IMR-90 (cell line): ENCODE measurements at regions not wholly inside any gene's neighbourhood (a gene's known extent, or its start where the extent isn't known, plus 50 kb on each side); places are given as distances from the start of the nearest gene placed in this dataset.

Experiments
- ATAC-seq: fragments of 200-7000 bp; cut with Tn5 transposase; 2 replicates; pipeline ENCODE4 v1.9.1; 2020; ENCODE audit warnings: low read depth, mild to moderate bottlenecking, moderate library complexity
- BruUV-seq: library from RNA; stranded (reverse); fragments of 400-500 nt; replicated peaks from 2 replicates; lab custom pipeline; 2021; lab: Mats Ljungman, UMichigan
- CTCF ChIA-PET: fragments of 300-600 bp; formaldehyde crosslinking; extraction: SDS; loops from one replicate; lab custom pipeline; 2021; ENCODE audit warnings: antibody characterized with exemption; lab: Yijun Ruan, JAX
- POLR2A ChIA-PET: fragments of 300-600 bp; sonication (Branson Sonifier 250); formaldehyde crosslinking; loops from one replicate; lab custom pipeline; 2022; ENCODE audit warnings: antibody characterized with exemption; ENCODE audit not compliant: unreplicated experiment; lab: Charles Lee
- DNase-seq: peaks from one replicate; pipeline ENCODE4 v3.0.0; 2013
- H2AFZ ChIP-seq: replicated peaks from 2 replicates; pipeline ENCODE3; 2013; ENCODE audit warnings: low read length, mild to moderate bottlenecking; ENCODE audit not compliant: poor library complexity
- H2AK5ac ChIP-seq: 2 replicates; pipeline ENCODE4 v1.6.1; 2013; ENCODE audit warnings: low read depth, low read length, inconsistent platforms
- H2AK9ac ChIP-seq: replicated peaks from 2 replicates; pipeline ENCODE3; 2013; ENCODE audit warnings: mild to moderate bottlenecking, low read depth, low read length, moderate library complexity; ENCODE audit not compliant: poor library complexity
- H2BK120ac ChIP-seq: 2 replicates; pipeline ENCODE4 v1.6.1; 2013; ENCODE audit warnings: low read depth, low read length, inconsistent platforms
- H2BK15ac ChIP-seq: 3 replicates; pipeline ENCODE4 v1.6.1; 2013; ENCODE audit warnings: low read depth, low read length, inconsistent platforms
- H2BK20ac ChIP-seq: 2 replicates; pipeline ENCODE4 v1.6.1; 2013; ENCODE audit warnings: low read depth, mild to moderate bottlenecking, inconsistent platforms, low read length, moderate library complexity
- H2BK5ac ChIP-seq: 2 replicates; pipeline ENCODE4 v1.6.1; 2013; ENCODE audit warnings: mild to moderate bottlenecking, low read depth, low read length, inconsistent platforms; ENCODE audit not compliant: poor library complexity, severe bottlenecking
- H3K14ac ChIP-seq: replicated peaks from 2 replicates; pipeline ENCODE4 v1.6.1; 2013; ENCODE audit warnings: low read depth, low read length, inconsistent platforms
- H3K18ac ChIP-seq: 2 replicates; pipeline ENCODE4 v1.6.1; 2013; ENCODE audit warnings: low read depth, low read length, control low read depth
- H3K23ac ChIP-seq: 2 replicates; pipeline ENCODE4 v1.6.1; 2013; ENCODE audit warnings: low read depth, low read length, inconsistent platforms
- H3K27ac ChIP-seq: 2 replicates; pipeline ENCODE4 v1.5.1; 2013; ENCODE audit warnings: mild to moderate bottlenecking, control low read depth, low read length; ENCODE audit not compliant: insufficient read depth
- H3K27me3 ChIP-seq: 2 replicates; pipeline ENCODE4 v1.6.1; 2013; ENCODE audit warnings: low read length; ENCODE audit not compliant: control insufficient read depth, insufficient read depth
- H3K36me3 ChIP-seq: 2 replicates; pipeline ENCODE4 v1.6.1; 2013; ENCODE audit warnings: low read length, mixed read lengths; ENCODE audit not compliant: control insufficient read depth, insufficient read depth
- H3K4ac ChIP-seq: 2 replicates; pipeline ENCODE4 v1.6.1; 2013; ENCODE audit warnings: low read depth, low read length, inconsistent platforms
- H3K4me1 ChIP-seq: 2 replicates; pipeline ENCODE4 v1.6.1; 2013; ENCODE audit warnings: low read length, mixed read lengths; ENCODE audit not compliant: control insufficient read depth, insufficient read depth
- H3K4me2 ChIP-seq: 2 replicates; pipeline ENCODE4 v1.6.1; 2013; ENCODE audit warnings: low read depth, mild to moderate bottlenecking, control low read depth, low read length, moderate library complexity
- H3K4me3 ChIP-seq: 2 replicates; pipeline ENCODE4 v1.5.1; 2013; ENCODE audit warnings: low read depth, mild to moderate bottlenecking, control low read depth, low read length, moderate library complexity; ENCODE audit not compliant: insufficient read depth
- H3K56ac ChIP-seq: 2 replicates; pipeline ENCODE4 v1.6.1; 2013; ENCODE audit warnings: low read length, inconsistent platforms; ENCODE audit not compliant: insufficient read depth; ENCODE audit errors: extremely low read depth
- H3K79me1 ChIP-seq, 2 experiments: 2 replicates each; pipeline ENCODE4 v1.6.1; 2013; ENCODE audit warnings: low read length in 2 of 2, inconsistent platforms in 1 of 2, low read depth in 1 of 2
- H3K9ac ChIP-seq: 2 replicates; pipeline ENCODE4 v1.6.1; 2013; ENCODE audit warnings: low read depth, low read length, control low read depth
- H3K9me1 ChIP-seq: 2 replicates; pipeline ENCODE4 v1.6.1; 2013; ENCODE audit warnings: low read length, inconsistent platforms; ENCODE audit not compliant: insufficient read depth
- H3K9me3 ChIP-seq: 2 replicates; pipeline ENCODE4 v1.6.1; 2013; ENCODE audit warnings: low read length; ENCODE audit not compliant: control insufficient read depth, insufficient read depth
- H4K20me1 ChIP-seq: 2 replicates; pipeline ENCODE4 v1.6.1; 2013; ENCODE audit warnings: low read length, inconsistent platforms; ENCODE audit not compliant: insufficient read depth
- H4K5ac ChIP-seq: 2 replicates; pipeline ENCODE4 v1.6.1; 2013; ENCODE audit warnings: mild to moderate bottlenecking, low read depth, low read length, control low read depth
- H4K8ac ChIP-seq, 2 experiments: 2 replicates each; pipeline ENCODE4 v1.6.1; 2013; ENCODE audit warnings: low read depth in 2 of 2, low read length in 2 of 2, control low read depth in 1 of 2, inconsistent platforms in 1 of 2
- H4K91ac ChIP-seq: 2 replicates; pipeline ENCODE4 v1.6.1; 2013; ENCODE audit warnings: low read depth, low read length, inconsistent platforms; ENCODE audit not compliant: insufficient read depth
- BHLHE40 ChIP-seq: fragments of 150-350 bp; IDR thresholded peaks from 2 replicates; pipeline ENCODE4 v1.6.1; 2016; ENCODE audit warnings: mild to moderate bottlenecking, low read depth, low read length
- CEBPB ChIP-seq: IDR thresholded peaks from 2 replicates; pipeline ENCODE4 v1.6.1; 2012; ENCODE audit warnings: low read depth, low read length, improper control_type of control experiment
- CHD1 ChIP-seq: IDR thresholded peaks from 2 replicates; pipeline ENCODE4 v1.6.1; 2012; ENCODE audit warnings: low read depth, low read length, improper control_type of control experiment
- CTCF ChIP-seq: conservative IDR thresholded peaks from 2 replicates; pipeline ENCODE4 v1.5.1; 2012; ENCODE audit warnings: mild to moderate bottlenecking, low read depth, low read length, improper control_type of control experiment
- FOS ChIP-seq: fragments of 150-350 bp; IDR thresholded peaks from 2 replicates; pipeline ENCODE4 v1.6.1; 2016; ENCODE audit warnings: low read depth, low read length
- MAFK ChIP-seq: IDR thresholded peaks from 2 replicates; pipeline ENCODE4 v1.6.1; 2012; ENCODE audit warnings: low read depth, low read length, improper control_type of control experiment
- MAZ ChIP-seq: IDR thresholded peaks from 2 replicates; pipeline ENCODE4 v1.6.1; 2012; ENCODE audit warnings: low read depth, mild to moderate bottlenecking, low read length, improper control_type of control experiment, moderate library complexity, borderline replicate concordance
- MXI1 ChIP-seq: IDR thresholded peaks from 2 replicates; pipeline ENCODE4 v1.6.1; 2012; ENCODE audit warnings: low read depth, mild to moderate bottlenecking, low read length, moderate library complexity, borderline replicate concordance
- NFE2L2 ChIP-seq: fragments of 150-350 bp; IDR thresholded peaks from 2 replicates; pipeline ENCODE4 v1.6.1; 2016; ENCODE audit warnings: low read depth, mild to moderate bottlenecking, low read length
- POLR2A ChIP-seq: IDR thresholded peaks from 2 replicates; pipeline ENCODE4 v1.6.1; 2012; ENCODE audit warnings: mild to moderate bottlenecking, low read depth, low read length
- RAD21 ChIP-seq: IDR thresholded peaks from 2 replicates; pipeline ENCODE4 v1.6.1; 2012; ENCODE audit warnings: low read length, improper control_type of control experiment
- RCOR1 ChIP-seq: IDR thresholded peaks from 2 replicates; pipeline ENCODE4 v1.6.1; 2012; ENCODE audit warnings: mild to moderate bottlenecking, low read length, improper control_type of control experiment; ENCODE audit not compliant: insufficient replicate concordance
- RFX5 ChIP-seq: IDR thresholded peaks from 2 replicates; pipeline ENCODE4 v1.8.0; 2012; ENCODE audit warnings: low read depth, mild to moderate bottlenecking, low read length, moderate library complexity
- SMC3 ChIP-seq: fragments of 150-350 bp; IDR thresholded peaks from 2 replicates; pipeline ENCODE4 v1.6.1; 2016; ENCODE audit warnings: low read depth, mild to moderate bottlenecking, antibody characterized with exemption, low read length, moderate library complexity
- USF2 ChIP-seq: fragments of 150-350 bp; IDR thresholded peaks from 2 replicates; pipeline ENCODE4 v1.6.1; 2017; ENCODE audit warnings: mild to moderate bottlenecking, antibody characterized with exemption, low read length, low read depth
- dilution Hi-C: fragments of 300-500 bp; cut with HindIII; formaldehyde crosslinking; loops from one replicate; pipeline ENCODE4 v1.14.3; 2018; ENCODE audit warnings: low sequenced_read_pairs; ENCODE audit not compliant: unreplicated experiment
- in situ Hi-C: fragments of 300-500 bp; cut with MboI; formaldehyde crosslinking; loops from 3 replicates; pipeline ENCODE4 v1.14.3; 2019; ENCODE audit warnings: low sequenced_read_pairs, inconsistent platforms, mixed read lengths
- intact Hi-C: fragments of 100-400 bp; cut with micrococcal nuclease; formaldehyde crosslinking; loops from 2 replicates; pipeline ENCODE4 v1.10.0; 2022
- TF ChIP-seq, protein P1 (sequence below): fragments of 150-350 bp; IDR thresholded peaks from 2 replicates; pipeline ENCODE4 v1.6.1; 2016; ENCODE audit warnings: low read depth, mild to moderate bottlenecking, low read length, moderate library complexity, borderline replicate concordance

- no peak overlapping the region for H3K23ac ChIP-seq
- DNase-seq (no peak), ATAC-seq (no peak)
- BruUV-seq: no TSS peak
- no peak overlapping the region for H2BK20ac ChIP-seq
- no peaks in the 10 kb centered on the region for H3K36me3 ChIP-seq
- no peaks in the 10 kb centered on the region for H3K79me1 ChIP-seq
- no peaks in the 10 kb centered on the region for H3K9me3 ChIP-seq
- no peak overlapping the region for H3K27ac ChIP-seq
- H3K9me1 ChIP-seq: no peaks in the 10 kb centered on the region
- H2BK120ac ChIP-seq: no peak overlapping the region
- H2AFZ ChIP-seq: no peak overlapping the region
- no peak overlapping the region for H3K14ac ChIP-seq
- no peak overlapping the region for H4K8ac ChIP-seq
- no peak overlapping the region for H4K91ac ChIP-seq
- no peak overlapping the region for H3K4me2 ChIP-seq
- no peak overlapping the region for H3K9ac ChIP-seq
- H4K20me1 ChIP-seq: no peaks in the 10 kb centered on the region
- POLR2A ChIA-PET: no interaction called here
- in situ Hi-C loops (no loop called here), dilution Hi-C loops (no loop called here), intact Hi-C loops (no loop called here)
- no peak overlapping the region for H3K4ac ChIP-seq
- 0 out of 2 replicates have a peak, but pooled peaks cover 3% of the 10 kb centered on the region for H3K27me3 ChIP-seq
- H3K4me3 ChIP-seq: no peak overlapping the region
- no peaks in the 10 kb centered on the region for H3K4me1 ChIP-seq
- no peak overlapping the region for H2BK5ac ChIP-seq
- H2AK9ac ChIP-seq: no peak overlapping the region
- no peak overlapping the region for H3K18ac ChIP-seq
- H2AK5ac ChIP-seq: no peak overlapping the region
- no peak overlapping the region for H4K5ac ChIP-seq
- no peak overlapping the region for H3K56ac ChIP-seq
- no peak for TF ChIP-seq CHD1
- no peak for TF ChIP-seq MXI1
- no peak for TF ChIP-seq RFX5
- no peak for TF ChIP-seq MAZ
- TF ChIP-seq CEBPB: no peak
- no peak for TF ChIP-seq USF2
- no peak for TF ChIP-seq CTCF
- no peak for TF ChIP-seq NFE2L2
- TF ChIP-seq MAFK: no peak
- TF ChIP-seq POLR2A: no peak
- no peak for TF ChIP-seq BHLHE40
- no peak for TF ChIP-seq FOS
- TF ChIP-seq SMC3: no peak
- no peak for TF ChIP-seq RAD21
- TF ChIP-seq RCOR1: no peak
- TF ChIP-seq, protein P1, sequence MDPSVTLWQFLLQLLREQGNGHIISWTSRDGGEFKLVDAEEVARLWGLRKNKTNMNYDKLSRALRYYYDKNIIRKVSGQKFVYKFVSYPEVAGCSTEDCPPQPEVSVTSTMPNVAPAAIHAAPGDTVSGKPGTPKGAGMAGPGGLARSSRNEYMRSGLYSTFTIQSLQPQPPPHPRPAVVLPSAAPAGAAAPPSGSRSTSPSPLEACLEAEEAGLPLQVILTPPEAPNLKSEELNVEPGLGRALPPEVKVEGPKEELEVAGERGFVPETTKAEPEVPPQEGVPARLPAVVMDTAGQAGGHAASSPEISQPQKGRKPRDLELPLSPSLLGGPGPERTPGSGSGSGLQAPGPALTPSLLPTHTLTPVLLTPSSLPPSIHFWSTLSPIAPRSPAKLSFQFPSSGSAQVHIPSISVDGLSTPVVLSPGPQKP: no peak
- CTCF ChIA-PET: interaction anchor here (0.6 kb wide), 2 partner anchors 10 to 268 kb away, joined by 3 read pairs; no protein-coding TSS in a partner anchor
- no peak overlapping the region for H2BK15ac ChIP-seq
Observed at GRCh38 chr11:13899603-13900002, 62.9 kb upstream of the SPON1 start.
